Gastrocnemius medialis (tissue), 4 donors: ENCODE measurements at regions not wholly inside any gene's neighbourhood (a gene's known extent, or its start where the extent isn't known, plus 50 kb on each side); places are given as distances from the start of the nearest gene placed in this dataset.
"Not testable (repeated sequence)": the region's sequence is repeated elsewhere in the genome, so short reads cannot be mapped to it uniquely, and the experiment has no call there.

Experiments
- POLR2A ChIP-seq, 2 donors: fragments of 450-650 bp; IDR thresholded peaks; one replicate each; pipeline ENCODE4 v1.6.1; 2017; ENCODE audit warnings: antibody characterized with exemption in 2 of 2, mild to moderate bottlenecking in 2 of 2, moderate library complexity in 2 of 2
- TF ChIP-seq, protein P1 (sequence below), 5 experiments: fragments of 450-650 bp in 3 of 5; fragments of 200-600 bp in 2 of 5; sonication (generic) in 2 of 5; IDR thresholded peaks in 4 of 5; conservative IDR thresholded peaks in 1 of 5; 1 replicate in 4 of 5; 2 replicates in 1 of 5; pipeline ENCODE4 v1.5.1; 2016 to 2019; ENCODE audit warnings: antibody characterized with exemption in 5 of 5, mild to moderate bottlenecking in 3 of 5, moderate library complexity in 3 of 5

DNA sequence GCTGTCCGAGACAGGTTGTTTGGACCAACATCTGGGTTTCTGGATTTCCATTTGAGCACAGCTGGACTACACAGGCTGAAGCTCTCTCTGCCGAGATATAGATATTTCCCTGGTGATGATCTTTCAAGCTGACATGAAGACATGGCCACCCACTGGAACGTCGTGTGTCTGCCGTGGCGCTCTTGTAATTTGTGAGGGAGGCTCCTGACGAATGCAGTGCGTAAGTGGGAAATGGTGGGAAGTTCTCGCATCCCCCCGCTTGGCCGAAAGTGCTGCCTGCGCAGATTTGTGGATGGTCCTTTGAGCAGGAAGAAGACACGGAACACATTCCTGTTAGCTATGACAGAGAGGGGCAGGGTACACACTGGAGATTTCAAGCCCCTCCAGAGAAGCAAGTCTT lies 176.2 kb upstream of the OSBPL11 start:
- TF ChIP-seq POLR2A (IDR thresholded peaks at IDR 0.05): not testable (repeated sequence)
- TF ChIP-seq, protein P1, sequence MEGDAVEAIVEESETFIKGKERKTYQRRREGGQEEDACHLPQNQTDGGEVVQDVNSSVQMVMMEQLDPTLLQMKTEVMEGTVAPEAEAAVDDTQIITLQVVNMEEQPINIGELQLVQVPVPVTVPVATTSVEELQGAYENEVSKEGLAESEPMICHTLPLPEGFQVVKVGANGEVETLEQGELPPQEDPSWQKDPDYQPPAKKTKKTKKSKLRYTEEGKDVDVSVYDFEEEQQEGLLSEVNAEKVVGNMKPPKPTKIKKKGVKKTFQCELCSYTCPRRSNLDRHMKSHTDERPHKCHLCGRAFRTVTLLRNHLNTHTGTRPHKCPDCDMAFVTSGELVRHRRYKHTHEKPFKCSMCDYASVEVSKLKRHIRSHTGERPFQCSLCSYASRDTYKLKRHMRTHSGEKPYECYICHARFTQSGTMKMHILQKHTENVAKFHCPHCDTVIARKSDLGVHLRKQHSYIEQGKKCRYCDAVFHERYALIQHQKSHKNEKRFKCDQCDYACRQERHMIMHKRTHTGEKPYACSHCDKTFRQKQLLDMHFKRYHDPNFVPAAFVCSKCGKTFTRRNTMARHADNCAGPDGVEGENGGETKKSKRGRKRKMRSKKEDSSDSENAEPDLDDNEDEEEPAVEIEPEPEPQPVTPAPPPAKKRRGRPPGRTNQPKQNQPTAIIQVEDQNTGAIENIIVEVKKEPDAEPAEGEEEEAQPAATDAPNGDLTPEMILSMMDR (IDR thresholded peaks at IDR 0.05 in 4 of 5, conservative IDR thresholded peaks at IDR 0.05 in 1 of 5): not testable (repeated sequence)
